WTC11 (cell line): ENCODE measurements at regions not wholly inside any gene's neighbourhood (a gene's known extent, or its start where the extent isn't known, plus 50 kb on each side); places are given as distances from the start of the nearest gene placed in this dataset.

Source experiments
- ATAC-seq: fragments of 200-7000 bp; cut with Tn5 transposase; 2 replicates; pipeline ENCODE4 v1.10.0; 2021; ENCODE audit warnings: mild to moderate bottlenecking, moderate library complexity
- CTCF ChIA-PET: fragments of 300-600 bp; sonication (Branson Sonifier 250); formaldehyde crosslinking; loops from one replicate; lab custom pipeline; 2021; ENCODE audit warnings: antibody characterized with exemption; lab: Charles Lee
- POLR2A ChIA-PET: fragments of 350-600 bp; sonication (Branson Sonifier 250); formaldehyde crosslinking; loops from one replicate; lab custom pipeline; 2021; ENCODE audit warnings: antibody characterized with exemption; lab: Charles Lee
- DNase-seq: peaks from one replicate; pipeline ENCODE4 v3.0.0; 2021; ENCODE audit warnings: low spot score
- H3K27ac Mint-ChIP-seq: 2 replicates; pipeline ENCODE4 v1.8.0; 2021; ENCODE audit warnings: mixed read lengths
- H3K27me3 Mint-ChIP-seq: 2 replicates; pipeline ENCODE4 v1.8.0; 2021; ENCODE audit warnings: low read depth, mild to moderate bottlenecking, moderate library complexity, mixed read lengths
- H3K36me3 Mint-ChIP-seq: 2 replicates; pipeline ENCODE4 v1.8.0; 2021; ENCODE audit warnings: mixed read lengths
- H3K4me1 Mint-ChIP-seq: 2 replicates; pipeline ENCODE4 v1.8.0; 2022; ENCODE audit warnings: mixed read lengths
- H3K4me3 Mint-ChIP-seq: 2 replicates; pipeline ENCODE4 v1.8.0; 2021; ENCODE audit warnings: mild to moderate bottlenecking, moderate library complexity, mixed read lengths
- H3K9me3 Mint-ChIP-seq: 2 replicates; pipeline ENCODE4 v1.8.0; 2021; ENCODE audit warnings: mixed read lengths
- CREB1 ChIP-seq: sonication (generic); formaldehyde crosslinking; IDR thresholded peaks from 2 replicates; pipeline ENCODE4 v1.8.0; 2023; ENCODE audit warnings: mild to moderate bottlenecking, missing genetic modification reagents
- CREM ChIP-seq: sonication (generic); formaldehyde crosslinking; IDR thresholded peaks from 2 replicates; pipeline ENCODE4 v1.8.1; 2022; ENCODE audit warnings: mild to moderate bottlenecking, missing genetic modification reagents, moderate library complexity
- ERG ChIP-seq: fragments of 250-450 bp; sonication (Bioruptor Pico); IDR thresholded peaks from 2 replicates; pipeline ENCODE4 v1.8.0; 2021; ENCODE audit warnings: mild to moderate bottlenecking
- FOXJ3 ChIP-seq: sonication (generic); formaldehyde crosslinking; IDR thresholded peaks from 2 replicates; pipeline ENCODE4 v1.9.0; 2021; ENCODE audit warnings: missing genetic modification reagents, mild to moderate bottlenecking, borderline replicate concordance
- IRF2 ChIP-seq: sonication (generic); formaldehyde crosslinking; IDR thresholded peaks from 2 replicates; pipeline ENCODE4 v1.8.0; 2022; ENCODE audit warnings: low read depth, missing genetic modification reagents, borderline replicate concordance
- KAT7 ChIP-seq: sonication (generic); formaldehyde crosslinking; IDR thresholded peaks from 2 replicates; pipeline ENCODE4 v1.8.1; 2023; ENCODE audit warnings: missing genetic modification reagents, mild to moderate bottlenecking, borderline replicate concordance
- NFATC4 ChIP-seq: fragments of 250-450 bp; sonication (Bioruptor Pico); IDR thresholded peaks from 2 replicates; pipeline ENCODE4 v1.9.0; 2021; ENCODE audit warnings: mild to moderate bottlenecking
- NR1H2 ChIP-seq: sonication (generic); formaldehyde crosslinking; IDR thresholded peaks from 2 replicates; pipeline ENCODE4 v1.9.0; 2021; ENCODE audit warnings: mild to moderate bottlenecking, moderate library complexity, missing genetic modification reagents
- NR3C1 ChIP-seq: sonication (generic); formaldehyde crosslinking; conservative IDR thresholded peaks from 2 replicates; pipeline ENCODE4 v1.8.1; 2023; ENCODE audit warnings: low read depth, mild to moderate bottlenecking, missing genetic modification reagents
- SMAD3 ChIP-seq: sonication (generic); formaldehyde crosslinking; IDR thresholded peaks from 2 replicates; pipeline ENCODE4 v1.8.0; 2022; ENCODE audit warnings: missing genetic modification reagents, mild to moderate bottlenecking, borderline replicate concordance
- TEAD4 ChIP-seq: sonication (generic); formaldehyde crosslinking; IDR thresholded peaks from 2 replicates; pipeline ENCODE4 v1.8.0; 2022; ENCODE audit warnings: mild to moderate bottlenecking, missing genetic modification reagents
- USF1 ChIP-seq: sonication (generic); formaldehyde crosslinking; IDR thresholded peaks from 2 replicates; pipeline ENCODE4 v1.8.0; 2022; ENCODE audit warnings: mild to moderate bottlenecking, missing genetic modification reagents
- ZBTB43 ChIP-seq: sonication (generic); formaldehyde crosslinking; IDR thresholded peaks from 2 replicates; pipeline ENCODE4 v1.8.1; 2023; ENCODE audit warnings: mild to moderate bottlenecking, missing genetic modification reagents
- ZNF671 ChIP-seq: fragments of 250-450 bp; sonication (Bioruptor Pico); IDR thresholded peaks from 2 replicates; pipeline ENCODE4 v1.8.0; 2021; ENCODE audit warnings: mild to moderate bottlenecking
- TF ChIP-seq, protein P1 (sequence below): sonication (generic); formaldehyde crosslinking; IDR thresholded peaks from 2 replicates; pipeline ENCODE4 v1.8.1; 2023; ENCODE audit warnings: mild to moderate bottlenecking, moderate library complexity, missing genetic modification reagents
- TF ChIP-seq, protein P2 (sequence below): sonication (generic); formaldehyde crosslinking; IDR thresholded peaks from 2 replicates; pipeline ENCODE4 v1.8.0; 2022; ENCODE audit warnings: mild to moderate bottlenecking, missing genetic modification reagents
- TF ChIP-seq, protein P3 (sequence below): fragments of 200-600 bp; IDR thresholded peaks from 2 replicates; pipeline ENCODE4 v1.8.0; 2022; ENCODE audit warnings: antibody characterized with exemption
- TF ChIP-seq, protein P4 (sequence below): sonication (generic); formaldehyde crosslinking; IDR thresholded peaks from 2 replicates; pipeline ENCODE4 v1.8.1; 2023; ENCODE audit warnings: mild to moderate bottlenecking, missing genetic modification reagents
- TF ChIP-seq, protein P5 (sequence below): sonication (generic); formaldehyde crosslinking; IDR thresholded peaks from 2 replicates; pipeline ENCODE4 v1.8.1; 2022; ENCODE audit warnings: mild to moderate bottlenecking, missing genetic modification reagents, moderate library complexity, borderline replicate concordance
- TF ChIP-seq, protein P6 (sequence below): fragments of 250-450 bp; sonication (Bioruptor Pico); IDR thresholded peaks from 2 replicates; pipeline ENCODE4 v1.9.0; 2021; ENCODE audit warnings: moderate library complexity, mild to moderate bottlenecking, inconsistent platforms, borderline replicate concordance

DNA sequence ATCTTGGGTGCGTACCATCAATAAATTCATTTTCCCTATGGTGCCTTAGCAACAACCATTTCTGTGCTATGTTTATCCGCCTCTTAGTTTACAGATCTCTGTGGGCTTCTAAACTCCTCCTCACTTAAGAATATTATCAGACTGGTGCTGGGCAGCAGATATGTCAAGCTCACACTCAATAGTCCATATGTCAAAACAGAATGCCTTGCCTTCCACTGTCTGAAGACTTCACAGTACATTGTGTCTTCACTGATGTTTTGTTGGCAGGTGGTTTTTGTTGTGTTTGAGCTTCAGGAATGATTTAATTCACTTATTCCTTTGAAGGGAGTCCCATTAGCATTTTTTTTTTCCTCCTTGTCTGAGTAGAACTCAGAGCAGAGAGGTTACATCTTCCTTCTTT is 419.6 kb downstream of the DNAJB9 start:
- TF ChIP-seq CREB1 (CRISPR knock-in tag) (no peak), ERG (CRISPR knock-in tag) (no peak), TEAD4 (CRISPR knock-in tag) (no peak), ZNF671 (CRISPR knock-in tag) (no peak), NR3C1 (CRISPR knock-in tag) (no peak), IRF2 (CRISPR knock-in tag) (no peak), ZBTB43 (CRISPR knock-in tag) (no peak), SMAD3 (CRISPR knock-in tag) (no peak), NFATC4 (CRISPR knock-in tag) (no peak), USF1 (CRISPR knock-in tag) (no peak)
- TF ChIP-seq, protein P1, sequence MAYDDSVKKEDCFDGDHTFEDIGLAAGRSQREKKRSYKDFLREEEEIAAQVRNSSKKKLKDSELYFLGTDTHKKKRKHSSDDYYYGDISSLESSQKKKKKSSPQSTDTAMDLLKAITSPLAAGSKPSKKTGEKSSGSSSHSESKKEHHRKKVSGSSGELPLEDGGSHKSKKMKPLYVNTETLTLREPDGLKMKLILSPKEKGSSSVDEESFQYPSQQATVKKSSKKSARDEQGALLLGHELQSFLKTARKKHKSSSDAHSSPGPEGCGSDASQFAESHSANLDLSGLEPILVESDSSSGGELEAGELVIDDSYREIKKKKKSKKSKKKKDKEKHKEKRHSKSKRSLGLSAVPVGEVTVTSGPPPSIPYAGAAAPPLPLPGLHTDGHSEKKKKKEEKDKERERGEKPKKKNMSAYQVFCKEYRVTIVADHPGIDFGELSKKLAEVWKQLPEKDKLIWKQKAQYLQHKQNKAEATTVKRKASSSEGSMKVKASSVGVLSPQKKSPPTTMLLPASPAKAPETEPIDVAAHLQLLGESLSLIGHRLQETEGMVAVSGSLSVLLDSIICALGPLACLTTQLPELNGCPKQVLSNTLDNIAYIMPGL (CRISPR knock-in tag): no peak
- TF ChIP-seq, protein P2, sequence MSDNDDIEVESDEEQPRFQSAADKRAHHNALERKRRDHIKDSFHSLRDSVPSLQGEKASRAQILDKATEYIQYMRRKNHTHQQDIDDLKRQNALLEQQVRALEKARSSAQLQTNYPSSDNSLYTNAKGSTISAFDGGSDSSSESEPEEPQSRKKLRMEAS (CRISPR knock-in tag): no peak
- TF ChIP-seq, protein P3, sequence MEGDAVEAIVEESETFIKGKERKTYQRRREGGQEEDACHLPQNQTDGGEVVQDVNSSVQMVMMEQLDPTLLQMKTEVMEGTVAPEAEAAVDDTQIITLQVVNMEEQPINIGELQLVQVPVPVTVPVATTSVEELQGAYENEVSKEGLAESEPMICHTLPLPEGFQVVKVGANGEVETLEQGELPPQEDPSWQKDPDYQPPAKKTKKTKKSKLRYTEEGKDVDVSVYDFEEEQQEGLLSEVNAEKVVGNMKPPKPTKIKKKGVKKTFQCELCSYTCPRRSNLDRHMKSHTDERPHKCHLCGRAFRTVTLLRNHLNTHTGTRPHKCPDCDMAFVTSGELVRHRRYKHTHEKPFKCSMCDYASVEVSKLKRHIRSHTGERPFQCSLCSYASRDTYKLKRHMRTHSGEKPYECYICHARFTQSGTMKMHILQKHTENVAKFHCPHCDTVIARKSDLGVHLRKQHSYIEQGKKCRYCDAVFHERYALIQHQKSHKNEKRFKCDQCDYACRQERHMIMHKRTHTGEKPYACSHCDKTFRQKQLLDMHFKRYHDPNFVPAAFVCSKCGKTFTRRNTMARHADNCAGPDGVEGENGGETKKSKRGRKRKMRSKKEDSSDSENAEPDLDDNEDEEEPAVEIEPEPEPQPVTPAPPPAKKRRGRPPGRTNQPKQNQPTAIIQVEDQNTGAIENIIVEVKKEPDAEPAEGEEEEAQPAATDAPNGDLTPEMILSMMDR: no peak
- TF ChIP-seq, protein P4, sequence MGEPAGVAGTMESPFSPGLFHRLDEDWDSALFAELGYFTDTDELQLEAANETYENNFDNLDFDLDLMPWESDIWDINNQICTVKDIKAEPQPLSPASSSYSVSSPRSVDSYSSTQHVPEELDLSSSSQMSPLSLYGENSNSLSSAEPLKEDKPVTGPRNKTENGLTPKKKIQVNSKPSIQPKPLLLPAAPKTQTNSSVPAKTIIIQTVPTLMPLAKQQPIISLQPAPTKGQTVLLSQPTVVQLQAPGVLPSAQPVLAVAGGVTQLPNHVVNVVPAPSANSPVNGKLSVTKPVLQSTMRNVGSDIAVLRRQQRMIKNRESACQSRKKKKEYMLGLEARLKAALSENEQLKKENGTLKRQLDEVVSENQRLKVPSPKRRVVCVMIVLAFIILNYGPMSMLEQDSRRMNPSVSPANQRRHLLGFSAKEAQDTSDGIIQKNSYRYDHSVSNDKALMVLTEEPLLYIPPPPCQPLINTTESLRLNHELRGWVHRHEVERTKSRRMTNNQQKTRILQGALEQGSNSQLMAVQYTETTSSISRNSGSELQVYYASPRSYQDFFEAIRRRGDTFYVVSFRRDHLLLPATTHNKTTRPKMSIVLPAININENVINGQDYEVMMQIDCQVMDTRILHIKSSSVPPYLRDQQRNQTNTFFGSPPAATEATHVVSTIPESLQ (CRISPR knock-in tag): no peak
- TF ChIP-seq, all 79 proteins: peak for 0
- no peaks in the 10 kb centered on the region for H3K36me3 Mint-ChIP-seq
- no peak overlapping the region for H3K4me3 Mint-ChIP-seq
- POLR2A ChIA-PET: no interaction called here
- DNase-seq (no peak), ATAC-seq (no peak)
- H3K27ac Mint-ChIP-seq: no peak overlapping the region
- peaks cover 20% of the 10 kb centered on the region for H3K4me1 Mint-ChIP-seq
- no peaks in the 10 kb centered on the region for H3K9me3 Mint-ChIP-seq
- no peaks in the 10 kb centered on the region for H3K27me3 Mint-ChIP-seq
- CTCF ChIA-PET: no interaction called here

- ATAC-seq: no peak
- DNase-seq: no peak
- ChIA-PET POLR2A (no interaction called here), CTCF (interaction anchor here (0.8 kb wide), 1 partner anchor 337 kb away, joined by 3 read pairs; no protein-coding TSS in a partner anchor)
- Mint-ChIP-seq H3K27me3 (no peaks in the 10 kb centered on the region), H3K36me3 (no peaks in the 10 kb centered on the region), H3K4me1 (peaks cover 11% of the 10 kb centered on the region), H3K9me3 (peaks cover 7% of the 10 kb centered on the region; the same call in 1 of the 2 replicates), H3K27ac (no peak overlapping the region), H3K4me3 (no peak overlapping the region)
- TF ChIP-seq CREM (CRISPR knock-in tag) (no peak), NR1H2 (CRISPR knock-in tag) (no peak), FOXJ3 (CRISPR knock-in tag) (no peak), KAT7 (CRISPR knock-in tag) (no peak)
- TF ChIP-seq, protein P5, sequence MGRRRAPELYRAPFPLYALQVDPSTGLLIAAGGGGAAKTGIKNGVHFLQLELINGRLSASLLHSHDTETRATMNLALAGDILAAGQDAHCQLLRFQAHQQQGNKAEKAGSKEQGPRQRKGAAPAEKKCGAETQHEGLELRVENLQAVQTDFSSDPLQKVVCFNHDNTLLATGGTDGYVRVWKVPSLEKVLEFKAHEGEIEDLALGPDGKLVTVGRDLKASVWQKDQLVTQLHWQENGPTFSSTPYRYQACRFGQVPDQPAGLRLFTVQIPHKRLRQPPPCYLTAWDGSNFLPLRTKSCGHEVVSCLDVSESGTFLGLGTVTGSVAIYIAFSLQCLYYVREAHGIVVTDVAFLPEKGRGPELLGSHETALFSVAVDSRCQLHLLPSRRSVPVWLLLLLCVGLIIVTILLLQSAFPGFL (CRISPR knock-in tag): no peak
- TF ChIP-seq, protein P6, sequence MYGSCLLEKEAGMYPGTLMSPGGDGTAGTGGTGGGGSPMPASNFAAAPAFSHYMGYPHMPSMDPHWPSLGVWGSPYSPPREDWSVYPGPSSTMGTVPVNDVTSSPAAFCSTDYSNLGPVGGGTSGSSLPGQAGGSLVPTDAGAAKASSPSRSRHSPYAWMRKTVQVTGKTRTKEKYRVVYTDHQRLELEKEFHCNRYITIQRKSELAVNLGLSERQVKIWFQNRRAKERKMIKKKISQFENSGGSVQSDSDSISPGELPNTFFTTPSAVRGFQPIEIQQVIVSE: no peak
These were observed 427.8 kb downstream of the DNAJB9 start for GRCh38 chr7:108997480-108997879.
